Stomach (tissue), 8 donors: ENCODE measurements at regions not wholly inside any gene's neighbourhood (a gene's known extent, or its start where the extent isn't known, plus 50 kb on each side); places are given as distances from the start of the nearest gene placed in this dataset.

ENCODE experiments used
- DNase-seq, 2 donors: peaks; one replicate each; pipeline versions ENCODE4 v3.0.0 to v3.0.0-alpha.2; 2013 to 2019
- H3K27ac ChIP-seq, 5 donors: fragments of 200-600 bp in 4 of 5; sonication (generic) in 4 of 5; one replicate each; pipeline ENCODE4 v1.5.1; 2013 to 2019; ENCODE audit warnings: mild to moderate bottlenecking in 1 of 5, moderate library complexity in 1 of 5
- H3K27me3 ChIP-seq, 3 donors: fragments of 200-600 bp; sonication (generic); one replicate each; pipeline ENCODE4 v1.5.1; 2017 to 2019; ENCODE audit warnings: mixed run types in 1 of 3
- H3K36me3 ChIP-seq, 4 donors: fragments of 200-600 bp; sonication (generic); 1 replicate in 3 of 4; 2 replicates in 1 of 4; pipeline ENCODE4 v1.5.1; 2016 to 2019
- H3K4me1 ChIP-seq, 4 donors: fragments of 200-600 bp; sonication (generic); one replicate each; pipeline ENCODE4 v1.5.1; 2016 to 2019
- H3K4me3 ChIP-seq, 4 donors: fragments of 200-600 bp; sonication (generic) in 3 of 4; one replicate each; pipeline ENCODE4 v1.5.1; 2016 to 2019; ENCODE audit warnings: mild to moderate bottlenecking in 1 of 4
- H3K9me3 ChIP-seq, 4 donors: fragments of 200-600 bp; sonication (generic); one replicate each; pipeline ENCODE4 v1.5.1; 2016 to 2019
- CTCF ChIP-seq, 7 experiments: fragments of 450-650 bp in 4 of 7; fragments of 200-600 bp in 3 of 7; sonication (generic) in 3 of 7; IDR thresholded peaks; one replicate each; pipeline ENCODE4 v1.5.1; 2016 to 2019; ENCODE audit warnings: antibody characterized with exemption in 7 of 7, control low read depth in 2 of 7, mild to moderate bottlenecking in 1 of 7
- EP300 ChIP-seq: sonication (generic); formaldehyde crosslinking; IDR thresholded peaks from one replicate; pipeline ENCODE4 v1.6.1; 2017; ENCODE audit warnings: antibody characterized with exemption
- POLR2A ChIP-seq, 4 donors: fragments of 450-650 bp; IDR thresholded peaks; one replicate each; pipeline ENCODE4 v1.6.1; 2016; ENCODE audit warnings: antibody characterized with exemption in 4 of 4, control low read depth in 2 of 4, mild to moderate bottlenecking in 1 of 4, moderate library complexity in 1 of 4
- POLR2AphosphoS5 ChIP-seq, 3 donors: sonication (generic); formaldehyde crosslinking; IDR thresholded peaks; one replicate each; pipeline ENCODE4 v1.6.1; 2016; ENCODE audit warnings: antibody characterized with exemption in 3 of 3
- WGBS, 5 donors: extraction: QIAGEN DNeasy Blood & Tissue Kit in 3 of 5; methylation state at CpG; one replicate each; pipeline versions ENCODE4 v1.1.5 to v1.1.7; 2013 to 2018; 5-methylcytosine and 5-hydroxymethylcytosine counted together
- intact Hi-C: fragments of 100-400 bp; cut with DNase I; formaldehyde crosslinking; loops from one replicate; pipeline ENCODE4 v1.15.1; 2023; ENCODE audit warnings: low total_unique reads
- donor health status: healthy with polysubstance abuse.
- donor health status: Bipolar disorder and iron deficiency.
- donor health status: healthy.

DNA sequence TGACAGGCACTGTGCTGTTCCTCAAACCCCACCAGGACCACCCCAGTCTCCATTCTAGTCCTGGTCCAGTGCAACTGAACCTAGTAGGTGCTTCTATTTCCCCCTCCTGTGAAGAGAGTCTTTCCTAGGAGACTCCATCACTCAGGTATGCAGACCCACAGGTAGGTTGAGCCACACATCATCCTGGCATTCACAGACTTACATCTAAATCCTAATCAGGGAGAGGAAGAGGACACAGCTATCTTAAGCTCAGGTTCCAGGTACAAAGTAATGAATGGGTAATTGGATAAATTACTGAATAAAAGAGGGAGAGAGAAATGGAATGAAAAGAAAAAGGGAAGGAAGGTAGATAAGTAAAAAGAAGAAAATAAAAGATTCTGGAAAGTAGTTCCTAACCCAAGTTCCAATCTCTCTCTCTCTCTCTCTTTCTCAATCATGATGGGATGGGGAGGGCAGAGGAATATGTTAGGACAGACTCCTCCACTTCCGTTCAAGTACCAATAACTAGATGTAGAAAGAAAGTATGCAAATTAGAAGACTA is 139.8 kb upstream of the NAMPT start:
- no peak overlapping the region for H3K4me3 ChIP-seq
- no peaks in the 10 kb centered on the region for H3K27me3 ChIP-seq
- H3K36me3 ChIP-seq, result no peaks in the 10 kb centered on the region
- H3K4me1 ChIP-seq, result peaks cover 26 to 68% (median 33%) of the 10 kb centered on the region in 4 donors
- 0 to 5% (median 4%) methylated on average over 1 of the region's 1 CpG for WGBS, 5 donors
- no peaks in the 10 kb centered on the region for H3K9me3 ChIP-seq
- H3K27ac ChIP-seq, result peak overlapping the region in 4 of 5 donors; percentile 75 to 91 (median 84)
- no peak for DNase-seq
- TF ChIP-seq POLR2A (IDR thresholded peaks at IDR 0.05) (no peak), EP300 (no peak), POLR2AphosphoS5 (IDR thresholded peaks at IDR 0.05) (no peak), CTCF (IDR thresholded peaks at IDR 0.05) (no peak)
- intact Hi-C loops, result no loop called here

DNA sequence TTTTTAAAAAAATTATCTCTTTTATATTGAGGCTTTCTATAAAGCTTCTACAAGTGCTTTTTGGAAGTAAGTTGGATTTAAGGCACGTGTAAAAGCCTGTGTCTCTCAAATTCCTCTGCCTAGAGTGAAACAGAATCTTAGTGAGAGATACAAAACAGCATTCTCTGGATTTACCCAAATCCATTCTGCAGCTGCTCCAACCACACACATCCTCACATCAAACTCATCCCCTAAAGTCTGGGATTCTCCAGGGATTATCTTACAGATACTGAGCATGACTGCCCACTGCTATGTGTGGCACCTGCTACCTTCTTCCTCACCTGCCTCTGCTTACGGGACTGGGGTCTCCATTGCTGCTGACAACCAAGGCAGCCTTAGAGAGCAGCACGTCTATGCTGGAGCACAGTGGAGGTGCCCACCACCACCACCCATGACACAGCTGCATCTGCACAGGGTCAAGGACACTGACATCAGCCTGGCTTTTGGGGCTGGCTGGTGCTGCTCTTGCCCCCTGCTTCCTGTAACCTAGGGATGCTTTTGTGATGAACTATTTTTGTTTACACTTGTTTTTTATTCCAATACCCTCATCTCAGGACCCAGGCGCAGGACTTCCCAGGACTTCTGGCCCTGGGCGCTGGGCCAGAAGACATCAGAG is 139.2 kb upstream of the NAMPT start:
- H3K4me1 ChIP-seq, result peaks cover 26 to 74% (median 35%) of the 10 kb centered on the region in 4 donors
- DNase-seq, result no peak
- no peaks in the 10 kb centered on the region for H3K36me3 ChIP-seq
- intact Hi-C loops, result no loop called here
- no peaks in the 10 kb centered on the region for H3K9me3 ChIP-seq
- peak overlapping the region in 4 of 5 donors; percentile 75 to 91 (median 84) for H3K27ac ChIP-seq
- no peak overlapping the region for H3K4me3 ChIP-seq
- WGBS, 5 donors, result 84 to 90% (median 88%) methylated on average over 4 to 5 of the region's 5 CpGs
- H3K27me3 ChIP-seq, result no peaks in the 10 kb centered on the region
- no peak for TF ChIP-seq EP300
- TF ChIP-seq POLR2AphosphoS5 (IDR thresholded peaks at IDR 0.05), result no peak
- TF ChIP-seq POLR2A (IDR thresholded peaks at IDR 0.05), result no peak
- no peak for TF ChIP-seq CTCF (IDR thresholded peaks at IDR 0.05)

- Histone ChIP-seq H3K27ac (peak overlapping the region in 3 of 5 donors; percentile 2 to 91 (median 89)), H3K4me1 (peaks cover 29 to 81% (median 41%) of the 10 kb centered on the region in 4 donors), H3K9me3 (no peaks in the 10 kb centered on the region), H3K4me3 (no peak overlapping the region), H3K36me3 (no peaks in the 10 kb centered on the region), H3K27me3 (no peaks in the 10 kb centered on the region)
- intact Hi-C loops, result no loop called here
- no peak for DNase-seq
- 72 to 84% (median 78%) methylated on average over 5 of the region's 5 CpGs for WGBS, 5 donors
- no peak for TF ChIP-seq POLR2A (IDR thresholded peaks at IDR 0.05)
- no peak for TF ChIP-seq EP300
- TF ChIP-seq CTCF (IDR thresholded peaks at IDR 0.05), result no peak
- no peak for TF ChIP-seq POLR2AphosphoS5 (IDR thresholded peaks at IDR 0.05)
These were observed 138.3 kb upstream of the NAMPT start for GRCh38 chr7:106423111-106423510.

- peak; percentile 43 to 87 for DNase-seq
- WGBS, 5 donors, result 35 to 78% (median 60%) methylated on average over 6 of the region's 6 CpGs
- H3K9me3 ChIP-seq, result peaks cover 0 to 3% (median 0%) of the 10 kb centered on the region in 4 donors
- H3K27me3 ChIP-seq, result no peaks in the 10 kb centered on the region
- no peaks in the 10 kb centered on the region for H3K36me3 ChIP-seq
- peaks cover 38 to 84% (median 47%) of the 10 kb centered on the region in 4 donors for H3K4me1 ChIP-seq
- H3K27ac ChIP-seq, result peak overlapping the region; percentile 14 to 91 (median 74)
- intact Hi-C loops, result no loop called here
- TF ChIP-seq POLR2A (IDR thresholded peaks at IDR 0.05), result no peak
- TF ChIP-seq POLR2AphosphoS5 (IDR thresholded peaks at IDR 0.05), result peak; percentile 55 to 73 (median 64)
- peak; percentile 15 for TF ChIP-seq EP300
- TF ChIP-seq CTCF (IDR thresholded peaks at IDR 0.05), result no peak
- no peak overlapping the region for H3K4me3 ChIP-seq
These were observed 136.5 kb upstream of the NAMPT start for GRCh38 chr7:106421181-106421762.
